Stimulated activated CD4-positive, alpha-beta T cell treated with anti-CD3 and anti-CD28 coated beads, Interleukin-1b, Interleukin-23, amount 100 ng/mL, for 4 hours (primary cell): ENCODE measurements at regions not wholly inside any gene's neighbourhood (a gene's known extent, or its start where the extent isn't known, plus 50 kb on each side); places are given as distances from the start of the nearest gene placed in this dataset.

ENCODE experiments used
- DNase-seq, 2 donors: peaks; one replicate each; pipeline ENCODE4 v3.0.0-alpha.2; 2020; ENCODE audit warnings: low read depth in 2 of 2

GRCh38 chr3:107992976-107993684 lies 97.7 kb downstream of the CD47 start:
- DNase-seq: peak in 1 of 2 donors; percentile 5

GRCh38 chr3:107990926-107991325 lies 99.9 kb downstream of the CD47 start:
- DNase-seq: no peak

- DNase-seq: no peak
These were observed 100.4 kb downstream of the CD47 start for GRCh38 chr3:107990433-107990832.

GRCh38 chr3:107989661-107990060 lies 101.2 kb downstream of the CD47 start:
- no peak for DNase-seq

GRCh38 chr3:107988460-107989175 lies 102.2 kb downstream of the CD47 start:
- no peak for DNase-seq

- DNase-seq: no peak
These were observed 103.5 kb downstream of the CD47 start for GRCh38 chr3:107987036-107987939.

- DNase-seq: no peak
These were observed 104.3 kb downstream of the CD47 start for GRCh38 chr3:107986505-107986904.

- no peak for DNase-seq
These were observed 105.3 kb downstream of the CD47 start for GRCh38 chr3:107985496-107985895.

- no peak for DNase-seq
These were observed 107.6 kb downstream of the CD47 start for GRCh38 chr3:107983247-107983646.

- DNase-seq: no peak
These were observed 108.7 kb downstream of the CD47 start for GRCh38 chr3:107982165-107982564.

GRCh38 chr3:107981471-107982111 lies 109.2 kb downstream of the CD47 start:
- no peak for DNase-seq

GRCh38 chr3:107979538-107979937 lies 111.3 kb downstream of the CD47 start:
- DNase-seq: no peak

GRCh38 chr3:107978131-107979055 lies 112.4 kb downstream of the CD47 start:
- no peak for DNase-seq

GRCh38 chr3:107977221-107978130 lies 113.4 kb downstream of the CD47 start:
- DNase-seq: no peak

GRCh38 chr3:107976202-107976800 lies 114.5 kb downstream of the CD47 start:
- no peak for DNase-seq

- no peak for DNase-seq
These were observed 115.2 kb downstream of the CD47 start for GRCh38 chr3:107975529-107976201.

GRCh38 chr3:107973961-107974360 lies 116.9 kb downstream of the CD47 start:
- DNase-seq: no peak

- no peak for DNase-seq
These were observed 117.7 kb downstream of the CD47 start for GRCh38 chr3:107973152-107973551.
